Thyroid gland (tissue), 4 donors: ENCODE measurements at regions not wholly inside any gene's neighbourhood (a gene's known extent, or its start where the extent isn't known, plus 50 kb on each side); places are given as distances from the start of the nearest gene placed in this dataset.
A peak's percentile ranks its signal among the peaks of the same experiment; 100 is the strongest.

Source experiments
- DNase-seq, 2 donors: peaks; one replicate each; pipeline ENCODE4 v3.0.0-alpha.2; 2019
- H3K27ac ChIP-seq, 3 donors: fragments of 200-600 bp; sonication (generic); 1 replicate in 2 of 3; 2 replicates in 1 of 3; pipeline ENCODE4 v1.5.1; 2016 to 2019; ENCODE audit warnings: mild to moderate bottlenecking in 1 of 3, moderate library complexity in 1 of 3
- H3K27me3 ChIP-seq: fragments of 200-600 bp; sonication (generic); one replicate; pipeline ENCODE4 v1.5.1; 2019
- H3K36me3 ChIP-seq, 2 donors: fragments of 200-600 bp; sonication (generic); one replicate each; pipeline ENCODE4 v1.5.1; 2016 to 2019
- H3K4me1 ChIP-seq, 2 donors: fragments of 200-600 bp; sonication (generic); one replicate each; pipeline ENCODE4 v1.5.1; 2017 to 2019
- H3K4me3 ChIP-seq, 3 donors: fragments of 200-600 bp; sonication (generic); replicated peaks in 1 of 3; 1 replicate in 2 of 3; 2 replicates in 1 of 3; pipeline ENCODE4 v1.5.1; 2016; ENCODE audit warnings: mild to moderate bottlenecking in 1 of 3
- H3K9me3 ChIP-seq: fragments of 200-600 bp; sonication (generic); one replicate; pipeline ENCODE4 v1.5.1; 2017
- POLR2A ChIP-seq, 2 donors: fragments of 450-650 bp; IDR thresholded peaks; one replicate each; pipeline ENCODE4 v1.6.1; 2017; ENCODE audit warnings: antibody characterized with exemption in 2 of 2, mild to moderate bottlenecking in 2 of 2, moderate library complexity in 1 of 2
- WGBS, 2 donors: methylation state at CpG; one replicate each; pipeline ENCODE4 v1.1.5; 2017; 5-methylcytosine and 5-hydroxymethylcytosine counted together
- intact Hi-C: fragments of 100-400 bp; cut with DNase I; formaldehyde crosslinking; loops from one replicate; pipeline ENCODE4 v1.15.1; 2023
- TF ChIP-seq, protein P1 (sequence below), 6 experiments: fragments of 200-600 bp in 3 of 6; fragments of 450-650 bp in 3 of 6; sonication (generic) in 3 of 6; IDR thresholded peaks; one replicate each; pipeline ENCODE4 v1.5.1; 2016 to 2019; ENCODE audit warnings: antibody characterized with exemption in 6 of 6, mild to moderate bottlenecking in 2 of 6, inconsistent platforms in 1 of 6, moderate library complexity in 1 of 6

DNA sequence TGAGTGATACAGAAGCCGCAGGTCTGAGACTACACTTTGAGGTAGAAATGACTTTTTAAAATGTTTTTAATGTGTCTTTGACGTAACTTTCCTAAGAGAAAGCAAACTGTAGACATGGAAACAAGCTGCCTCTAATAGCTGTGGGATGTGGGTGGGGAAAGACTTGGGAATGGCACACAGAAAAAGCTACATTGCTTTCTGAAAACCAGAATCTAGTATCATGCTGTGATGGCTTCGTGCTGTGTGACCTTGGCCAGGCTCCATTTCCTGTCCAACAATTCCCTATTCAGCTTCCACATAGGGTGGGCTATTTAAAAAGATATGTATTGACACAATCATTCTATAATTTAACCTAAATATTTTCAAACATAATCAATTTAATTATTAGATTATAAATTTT lies 909.1 kb downstream of the NCAM2 start:
- intact Hi-C loops: no loop called here
- no peaks in the 10 kb centered on the region for H3K36me3 ChIP-seq
- no peak overlapping the region for H3K4me3 ChIP-seq
- TF ChIP-seq, protein P1, sequence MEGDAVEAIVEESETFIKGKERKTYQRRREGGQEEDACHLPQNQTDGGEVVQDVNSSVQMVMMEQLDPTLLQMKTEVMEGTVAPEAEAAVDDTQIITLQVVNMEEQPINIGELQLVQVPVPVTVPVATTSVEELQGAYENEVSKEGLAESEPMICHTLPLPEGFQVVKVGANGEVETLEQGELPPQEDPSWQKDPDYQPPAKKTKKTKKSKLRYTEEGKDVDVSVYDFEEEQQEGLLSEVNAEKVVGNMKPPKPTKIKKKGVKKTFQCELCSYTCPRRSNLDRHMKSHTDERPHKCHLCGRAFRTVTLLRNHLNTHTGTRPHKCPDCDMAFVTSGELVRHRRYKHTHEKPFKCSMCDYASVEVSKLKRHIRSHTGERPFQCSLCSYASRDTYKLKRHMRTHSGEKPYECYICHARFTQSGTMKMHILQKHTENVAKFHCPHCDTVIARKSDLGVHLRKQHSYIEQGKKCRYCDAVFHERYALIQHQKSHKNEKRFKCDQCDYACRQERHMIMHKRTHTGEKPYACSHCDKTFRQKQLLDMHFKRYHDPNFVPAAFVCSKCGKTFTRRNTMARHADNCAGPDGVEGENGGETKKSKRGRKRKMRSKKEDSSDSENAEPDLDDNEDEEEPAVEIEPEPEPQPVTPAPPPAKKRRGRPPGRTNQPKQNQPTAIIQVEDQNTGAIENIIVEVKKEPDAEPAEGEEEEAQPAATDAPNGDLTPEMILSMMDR (IDR thresholded peaks at IDR 0.05): no peak
- no peak for TF ChIP-seq POLR2A (IDR thresholded peaks at IDR 0.05)
- 51 to 62% methylated on average over 3 of the region's 3 CpGs for WGBS, 2 donors
- H3K27me3 ChIP-seq: no peaks in the 10 kb centered on the region
- no peaks in the 10 kb centered on the region for H3K9me3 ChIP-seq
- H3K4me1 ChIP-seq: no peaks in the 10 kb centered on the region
- H3K27ac ChIP-seq: no peak overlapping the region
- DNase-seq: no peak

DNA sequence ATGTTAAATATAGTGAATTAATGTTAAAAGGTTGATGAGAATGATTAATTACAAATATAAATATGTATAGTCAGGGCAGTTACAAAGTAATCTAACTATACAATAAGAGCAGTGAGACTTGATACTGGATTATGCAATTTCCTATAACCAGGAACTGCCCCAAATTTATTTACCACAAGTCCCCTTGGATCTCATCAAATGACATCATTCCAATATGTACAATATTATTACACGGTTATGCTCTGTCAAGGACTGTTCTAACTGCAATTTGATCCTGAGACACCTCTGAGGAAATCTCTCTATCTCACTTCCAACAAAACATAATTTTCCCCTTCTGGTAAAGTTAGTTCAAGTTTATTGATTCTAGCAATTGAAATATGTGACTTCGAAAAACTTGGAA lies 917.6 kb downstream of the NCAM2 start:
- WGBS, 2 donors: 54 to 73% methylated on average over 2 of the region's 2 CpGs
- H3K36me3 ChIP-seq: no peaks in the 10 kb centered on the region
- no peak overlapping the region for H3K4me3 ChIP-seq
- no peak overlapping the region for H3K27ac ChIP-seq
- no peaks in the 10 kb centered on the region for H3K27me3 ChIP-seq
- no peaks in the 10 kb centered on the region for H3K4me1 ChIP-seq
- no peaks in the 10 kb centered on the region for H3K9me3 ChIP-seq
- intact Hi-C loops: no loop called here
- no peak for DNase-seq
- no peak for TF ChIP-seq POLR2A (IDR thresholded peaks at IDR 0.05)
- TF ChIP-seq, protein P1 (IDR thresholded peaks at IDR 0.05): no peak

DNA sequence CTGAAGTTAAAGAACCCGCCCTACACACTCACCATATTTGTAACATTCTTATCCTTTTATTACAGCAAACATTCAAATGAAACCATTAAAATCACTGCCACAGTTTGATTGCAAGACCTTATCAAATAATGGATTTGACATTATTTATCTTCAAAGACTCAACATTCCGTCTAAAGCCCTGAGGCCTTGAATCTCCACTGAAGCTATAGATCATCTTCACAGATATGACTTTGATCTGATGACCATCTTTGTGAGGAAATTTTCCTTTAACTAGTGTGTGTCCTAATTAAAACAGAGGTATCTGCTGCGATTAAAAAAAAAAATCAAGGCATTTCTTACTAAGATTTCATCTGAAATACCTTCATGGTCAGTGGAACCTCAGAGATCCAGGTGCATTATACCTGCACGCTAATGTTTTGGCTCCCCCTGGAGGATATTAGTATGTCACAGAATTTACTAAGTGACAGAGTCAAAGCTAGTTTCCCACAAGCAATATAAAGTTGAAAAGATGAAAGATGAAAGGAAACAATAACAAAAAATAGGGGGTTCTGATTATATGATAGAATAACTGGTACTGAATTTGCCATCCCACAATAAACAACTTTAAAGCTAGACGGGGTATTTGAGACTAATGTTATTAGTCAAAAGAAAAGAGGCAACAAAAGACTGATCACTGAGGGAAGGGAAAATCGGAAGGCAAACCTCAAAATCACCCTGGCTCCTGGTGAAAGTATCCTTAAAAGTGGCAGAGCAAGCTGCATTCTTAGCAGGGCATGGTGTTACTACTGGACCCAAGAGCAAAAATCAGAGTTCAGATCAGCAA lies 923.4 kb downstream of the NCAM2 start:
- intact Hi-C loops: no loop called here
- Histone ChIP-seq H3K4me1 (no peaks in the 10 kb centered on the region), H3K4me3 (no peak overlapping the region), H3K27ac (no peak overlapping the region), H3K36me3 (no peaks in the 10 kb centered on the region), H3K27me3 (no peaks in the 10 kb centered on the region), H3K9me3 (no peaks in the 10 kb centered on the region)
- DNase-seq: no peak
- TF ChIP-seq, protein P1 (IDR thresholded peaks at IDR 0.05): peak in 4 of 6 experiments; percentile 13 to 59 (median 42)
- no peak for TF ChIP-seq POLR2A (IDR thresholded peaks at IDR 0.05)
- WGBS, 2 donors: 50% methylated on average over 6 of the region's 6 CpGs

DNA sequence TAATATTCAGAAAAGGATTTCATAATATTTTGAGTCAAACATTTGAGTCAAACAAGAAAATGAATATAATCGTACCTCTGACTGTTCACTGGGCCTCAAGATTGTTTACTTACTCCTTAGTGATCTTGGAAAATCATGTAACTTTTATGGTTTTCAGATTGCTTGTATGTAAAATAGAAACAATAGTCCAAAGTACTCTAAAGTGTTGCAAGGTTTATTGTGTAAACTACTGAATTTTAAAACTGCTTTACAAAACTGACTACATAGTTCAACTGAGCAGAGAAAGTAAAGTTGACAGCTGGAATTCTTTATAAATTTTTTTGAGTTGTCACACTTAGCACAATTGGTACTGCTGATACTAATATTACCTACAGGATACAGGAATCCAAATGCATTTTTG lies 931.0 kb downstream of the NCAM2 start:
- TF ChIP-seq POLR2A (IDR thresholded peaks at IDR 0.05): no peak
- TF ChIP-seq, protein P1 (IDR thresholded peaks at IDR 0.05): no peak
- Histone ChIP-seq H3K27ac (no peak overlapping the region), H3K36me3 (no peaks in the 10 kb centered on the region), H3K9me3 (no peaks in the 10 kb centered on the region), H3K4me3 (no peak overlapping the region), H3K4me1 (no peaks in the 10 kb centered on the region), H3K27me3 (no peaks in the 10 kb centered on the region)
- no peak for DNase-seq
- 72 to 75% methylated on average over 1 of the region's 1 CpG for WGBS, 2 donors
- intact Hi-C loops: no loop called here

DNA sequence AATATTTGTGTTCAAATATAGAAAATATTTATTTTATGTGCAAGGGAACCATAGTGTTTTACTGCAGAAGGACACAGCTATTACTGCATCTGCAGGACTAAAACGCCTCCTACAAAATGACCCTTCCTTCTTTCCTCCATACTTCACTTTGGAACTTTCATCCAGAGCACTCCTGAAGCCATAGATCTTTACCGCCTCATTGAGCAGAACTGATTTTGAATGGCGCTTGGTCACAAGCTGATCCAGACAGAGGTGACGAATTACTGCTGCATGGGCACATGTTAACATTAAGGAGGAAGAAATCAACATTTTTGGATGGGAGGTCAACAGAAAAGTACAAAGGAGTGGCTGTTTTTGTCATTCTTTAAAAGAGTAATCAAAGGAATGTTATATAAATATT lies 931.6 kb downstream of the NCAM2 start:
- no peak for DNase-seq
- no peaks in the 10 kb centered on the region for H3K9me3 ChIP-seq
- no peaks in the 10 kb centered on the region for H3K27me3 ChIP-seq
- H3K4me1 ChIP-seq: no peaks in the 10 kb centered on the region
- H3K27ac ChIP-seq: no peak overlapping the region
- H3K4me3 ChIP-seq: no peak overlapping the region
- H3K36me3 ChIP-seq: no peaks in the 10 kb centered on the region
- intact Hi-C loops: no loop called here
- no peak for TF ChIP-seq POLR2A (IDR thresholded peaks at IDR 0.05)
- TF ChIP-seq, protein P1 (IDR thresholded peaks at IDR 0.05): no peak
- 67 to 77% methylated on average over 4 of the region's 4 CpGs for WGBS, 2 donors
